ENCODE measurements at regions not wholly inside any gene's neighbourhood (a gene's known extent, or its start where the extent isn't known, plus 50 kb on each side); places are given as distances from the start of the nearest gene placed in this dataset.

DNA sequence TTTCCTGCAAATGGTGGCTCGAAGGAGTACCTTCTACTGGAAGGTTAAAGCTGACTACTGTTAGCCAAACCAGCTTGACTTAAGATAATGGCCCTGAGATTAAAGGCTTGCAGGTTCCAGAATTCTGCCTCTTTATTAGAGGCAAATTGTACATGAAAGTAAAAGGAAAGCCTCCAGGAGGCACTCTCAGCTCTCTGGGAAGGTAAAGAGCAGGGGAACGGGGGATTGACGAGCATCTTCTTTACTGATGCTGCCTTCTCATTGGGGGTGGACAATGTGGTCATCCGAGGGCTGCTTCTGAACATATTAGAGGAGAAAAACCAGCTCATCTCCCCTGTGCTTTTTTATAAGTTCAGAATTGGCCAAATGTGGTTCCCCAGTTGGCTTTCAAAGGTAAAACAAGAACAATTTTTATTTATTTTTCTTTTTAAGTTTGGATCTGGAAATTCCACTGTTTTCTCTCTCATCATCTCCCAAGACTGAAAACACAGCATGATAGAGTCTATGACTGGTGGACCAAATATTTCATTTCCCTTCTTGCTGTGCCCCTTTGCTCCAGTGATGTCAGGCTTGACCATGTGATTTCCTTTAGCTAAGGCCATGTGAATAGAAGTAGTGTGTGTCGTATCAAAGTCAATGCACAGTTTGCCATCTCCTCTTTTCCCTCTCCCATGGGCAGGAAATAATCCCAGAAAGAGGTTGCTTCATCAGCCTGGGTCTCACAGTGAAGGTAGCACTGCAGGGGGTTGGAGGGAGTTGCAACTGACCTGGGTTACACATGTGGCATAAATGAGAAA, 292.7 kb downstream of the PRDM2 start:
- Histone ChIP-seq H2AFZ (ENCODE audit: insufficient read depth, low read depth, low read length, poor library complexity, severe bottlenecking) (no peak overlapping the region), H3K9me3 (ENCODE audit: control extremely low read depth in 1 of 3, control insufficient read depth in 2 of 3, insufficient read depth in 1 of 3, low read length in 2 of 3) (peaks cover 0 to 11% (median 0%) of the 10 kb centered on the region in 3 donors), H3K4me2 (replicated peaks; ENCODE audit: low read depth, low read length, poor library complexity, severe bottlenecking) (no peak overlapping the region), H3K27ac (ENCODE audit: low read length in 2 of 2) (no peak overlapping the region), H3K9ac (ENCODE audit: low read length) (no peak overlapping the region), H3K27me3 (replicated peaks in 1 of 4; ENCODE audit: control extremely low read depth in 1 of 4, control insufficient read depth in 3 of 4, insufficient read depth in 4 of 4, low read length in 3 of 4) (peaks cover 0 to 4% (median 0%) of the 10 kb centered on the region in 4 experiments), H3K36me3 (replicated peaks in 1 of 2; ENCODE audit: control extremely low read depth in 1 of 2, control insufficient read depth in 1 of 2, extremely low read depth in 1 of 2, insufficient read depth in 2 of 2, low read length in 1 of 2) (no peaks in the 10 kb centered on the region), H3K79me2 (ENCODE audit: control insufficient read depth, insufficient read depth, low read length) (no peaks in the 10 kb centered on the region), H3K4me1 (ENCODE audit: control insufficient read depth in 2 of 2, insufficient read depth in 2 of 2, low read length in 2 of 2) (no peaks in the 10 kb centered on the region), H3K4me3 (ENCODE audit: control extremely low read depth in 1 of 5, extremely low read depth in 1 of 5, insufficient read depth in 1 of 5, low read depth in 2 of 5, low read length in 4 of 5) (no peak overlapping the region), H4K20me1 (ENCODE audit: control insufficient read depth, insufficient read depth, low read length, poor library complexity, severe bottlenecking) (no peaks in the 10 kb centered on the region)
- whole genome bisulfite sequencing (ENCODE audit: insufficient coverage) = 52% methylated on average over 3 of the region's 5 CpGs
- CTCF ChIA-PET = no interaction called here
- no peaks in the 10 kb centered on the region for H3K9me3 Mint-ChIP-seq (ENCODE audit: insufficient read depth)
- ATAC-seq (ENCODE audit: low read depth) = no peak
- intact Hi-C loops (cut with micrococcal nuclease) = no loop called here
- POLR2A ChIA-PET = no interaction called here
- no peak overlapping the region for H3K27ac Mint-ChIP-seq
- H3K27me3 Mint-ChIP-seq = peaks cover 25% of the 10 kb centered on the region
- no peaks in the 10 kb centered on the region for H3K4me1 Mint-ChIP-seq
- DNase-seq = no peak
- H3K4me3 Mint-ChIP-seq = no peak overlapping the region
- no peak for TF ChIP-seq EZH2 (IDR thresholded peaks at IDR 0.05; ENCODE audit: borderline replicate concordance, insufficient read depth, low read depth, low read length, poor library complexity, severe bottlenecking)
- TF ChIP-seq, protein P1, sequence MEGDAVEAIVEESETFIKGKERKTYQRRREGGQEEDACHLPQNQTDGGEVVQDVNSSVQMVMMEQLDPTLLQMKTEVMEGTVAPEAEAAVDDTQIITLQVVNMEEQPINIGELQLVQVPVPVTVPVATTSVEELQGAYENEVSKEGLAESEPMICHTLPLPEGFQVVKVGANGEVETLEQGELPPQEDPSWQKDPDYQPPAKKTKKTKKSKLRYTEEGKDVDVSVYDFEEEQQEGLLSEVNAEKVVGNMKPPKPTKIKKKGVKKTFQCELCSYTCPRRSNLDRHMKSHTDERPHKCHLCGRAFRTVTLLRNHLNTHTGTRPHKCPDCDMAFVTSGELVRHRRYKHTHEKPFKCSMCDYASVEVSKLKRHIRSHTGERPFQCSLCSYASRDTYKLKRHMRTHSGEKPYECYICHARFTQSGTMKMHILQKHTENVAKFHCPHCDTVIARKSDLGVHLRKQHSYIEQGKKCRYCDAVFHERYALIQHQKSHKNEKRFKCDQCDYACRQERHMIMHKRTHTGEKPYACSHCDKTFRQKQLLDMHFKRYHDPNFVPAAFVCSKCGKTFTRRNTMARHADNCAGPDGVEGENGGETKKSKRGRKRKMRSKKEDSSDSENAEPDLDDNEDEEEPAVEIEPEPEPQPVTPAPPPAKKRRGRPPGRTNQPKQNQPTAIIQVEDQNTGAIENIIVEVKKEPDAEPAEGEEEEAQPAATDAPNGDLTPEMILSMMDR (IDR thresholded peaks at IDR 0.05) = no peak

DNA sequence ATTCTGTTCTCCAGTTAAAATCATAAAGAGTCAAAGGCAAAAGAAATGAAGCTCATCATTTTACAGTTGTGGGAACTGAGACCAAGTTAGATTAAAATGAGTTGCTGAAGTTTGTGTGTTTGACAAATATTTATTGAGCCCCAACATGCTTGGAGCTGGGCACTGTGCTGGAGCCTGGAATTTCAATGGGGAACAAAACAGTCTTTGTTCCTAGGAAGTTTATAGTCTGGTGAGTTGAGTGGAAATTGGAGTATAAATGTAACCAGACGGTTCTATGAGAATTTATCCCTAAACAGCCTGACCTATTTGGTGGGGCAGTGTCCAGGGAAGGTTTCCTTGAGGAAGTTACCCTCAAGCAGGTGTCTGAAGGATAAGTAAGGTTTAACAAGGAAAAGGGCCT, 294.4 kb downstream of the PRDM2 start:
- Mint-ChIP-seq H3K27ac (no peak overlapping the region), H3K9me3 (ENCODE audit: insufficient read depth) (peaks cover 4% of the 10 kb centered on the region), H3K4me1 (no peaks in the 10 kb centered on the region), H3K27me3 (peaks cover 24% of the 10 kb centered on the region), H3K4me3 (no peak overlapping the region)
- Histone ChIP-seq H2AFZ (ENCODE audit: insufficient read depth, low read depth, low read length, poor library complexity, severe bottlenecking) (no peak overlapping the region), H3K79me2 (ENCODE audit: control insufficient read depth, insufficient read depth, low read length) (no peaks in the 10 kb centered on the region), H3K27ac (ENCODE audit: low read length in 2 of 2) (no peak overlapping the region), H3K9ac (ENCODE audit: low read length) (no peak overlapping the region), H3K36me3 (replicated peaks in 1 of 2; ENCODE audit: control extremely low read depth in 1 of 2, control insufficient read depth in 1 of 2, extremely low read depth in 1 of 2, insufficient read depth in 2 of 2, low read length in 1 of 2) (no peaks in the 10 kb centered on the region), H3K4me2 (replicated peaks; ENCODE audit: low read depth, low read length, poor library complexity, severe bottlenecking) (no peak overlapping the region), H3K9me3 (ENCODE audit: control extremely low read depth in 1 of 3, control insufficient read depth in 2 of 3, insufficient read depth in 1 of 3, low read length in 2 of 3) (peaks cover 0 to 11% (median under 1%) of the 10 kb centered on the region in 3 donors), H3K4me3 (ENCODE audit: control extremely low read depth in 1 of 5, extremely low read depth in 1 of 5, insufficient read depth in 1 of 5, low read depth in 2 of 5, low read length in 4 of 5) (no peak overlapping the region), H3K27me3 (replicated peaks in 1 of 4; ENCODE audit: control extremely low read depth in 1 of 4, control insufficient read depth in 3 of 4, insufficient read depth in 4 of 4, low read length in 3 of 4) (peaks cover 0 to 4% (median 0%) of the 10 kb centered on the region in 4 experiments), H3K4me1 (ENCODE audit: control insufficient read depth in 2 of 2, insufficient read depth in 2 of 2, low read length in 2 of 2) (no peaks in the 10 kb centered on the region), H4K20me1 (ENCODE audit: control insufficient read depth, insufficient read depth, low read length, poor library complexity, severe bottlenecking) (no peaks in the 10 kb centered on the region)
- CTCF ChIA-PET = no interaction called here
- no CpG with 5 or more reads among the region's 1 CpG for WGBS (ENCODE audit: insufficient coverage)
- POLR2A ChIA-PET = no interaction called here
- intact Hi-C loops (cut with micrococcal nuclease) = no loop called here
- DNase-seq (no peak), ATAC-seq (ENCODE audit: low read depth) (no peak)
- TF ChIP-seq, protein P1 (IDR thresholded peaks at IDR 0.05) = no peak
- no peak for TF ChIP-seq EZH2 (IDR thresholded peaks at IDR 0.05; ENCODE audit: borderline replicate concordance, insufficient read depth, low read depth, low read length, poor library complexity, severe bottlenecking)

All from B cell (primary cell).